GM06990 (cell line): ENCODE measurements at regions not wholly inside any gene's neighbourhood (a gene's known extent, or its start where the extent isn't known, plus 50 kb on each side); places are given as distances from the start of the nearest gene placed in this dataset.

ENCODE experiments used
- DNase-seq: peaks from one replicate; pipeline ENCODE4 v3.0.0-alpha.2; 2011; ENCODE audit not compliant: insufficient read length; ENCODE audit errors: extremely low read depth
- H3K27me3 ChIP-seq: replicated peaks from 2 replicates; pipeline ENCODE4 v1.6.0; 2011; ENCODE audit warnings: low read length; ENCODE audit not compliant: control insufficient read depth, insufficient read depth
- H3K36me3 ChIP-seq: 2 replicates; pipeline ENCODE4 v1.5.1; 2011; ENCODE audit warnings: low read length; ENCODE audit not compliant: control insufficient read depth, insufficient read depth
- H3K4me3 ChIP-seq: replicated peaks from 2 replicates; pipeline ENCODE4 v1.5.1; 2011; ENCODE audit warnings: low read depth, mild to moderate bottlenecking, control low read depth, low read length
- CTCF ChIP-seq: IDR thresholded peaks from 2 replicates; pipeline ENCODE4 v1.5.1; 2011; ENCODE audit warnings: low read length, control low read depth, mild to moderate bottlenecking, inconsistent platforms; ENCODE audit not compliant: insufficient read depth, poor library complexity, severe bottlenecking

GRCh38 chr18:56326336-56327072 is 311.9 kb downstream of the TXNL1 start:
- no peak for TF ChIP-seq CTCF
- Histone ChIP-seq H3K27me3 (no peaks in the 10 kb centered on the region), H3K4me3 (no peak overlapping the region), H3K36me3 (no peaks in the 10 kb centered on the region)
- no peak for DNase-seq

- DNase-seq, result no peak
- Histone ChIP-seq H3K27me3 (no peaks in the 10 kb centered on the region), H3K4me3 (no peak overlapping the region), H3K36me3 (no peaks in the 10 kb centered on the region)
- TF ChIP-seq CTCF, result peak; percentile 26
Measured at GRCh38 chr18:56323673-56324072, 314.7 kb downstream of the TXNL1 start.

- Histone ChIP-seq H3K4me3 (no peak overlapping the region), H3K36me3 (no peaks in the 10 kb centered on the region), H3K27me3 (no peaks in the 10 kb centered on the region)
- TF ChIP-seq CTCF, result no peak
- no peak for DNase-seq
Measured at GRCh38 chr18:56322406-56322805, 316.0 kb downstream of the TXNL1 start.

GRCh38 chr18:56321470-56321869 is 316.9 kb downstream of the TXNL1 start:
- DNase-seq, result no peak

GRCh38 chr18:56319953-56320352 is 318.4 kb downstream of the TXNL1 start:
- Histone ChIP-seq H3K27me3 (no peaks in the 10 kb centered on the region), H3K4me3 (no peak overlapping the region), H3K36me3 (no peaks in the 10 kb centered on the region)
- peak; percentile 35 for DNase-seq
- no peak for TF ChIP-seq CTCF

More at GRCh38 chr18:56321470-56321869, 316.9 kb downstream of the TXNL1 start:
- Histone ChIP-seq H3K4me3 (no peak overlapping the region), H3K36me3 (no peaks in the 10 kb centered on the region), H3K27me3 (no peaks in the 10 kb centered on the region)
- no peak for TF ChIP-seq CTCF

- Histone ChIP-seq H3K4me3 (no peak overlapping the region), H3K36me3 (no peaks in the 10 kb centered on the region), H3K27me3 (no peaks in the 10 kb centered on the region)
- TF ChIP-seq CTCF, result no peak
- DNase-seq, result no peak
Measured at GRCh38 chr18:56316727-56317126, 321.7 kb downstream of the TXNL1 start.
